ENCODE measurements at regions not wholly inside any gene's neighbourhood (a gene's known extent, or its start where the extent isn't known, plus 50 kb on each side); places are given as distances from the start of the nearest gene placed in this dataset.

DNA sequence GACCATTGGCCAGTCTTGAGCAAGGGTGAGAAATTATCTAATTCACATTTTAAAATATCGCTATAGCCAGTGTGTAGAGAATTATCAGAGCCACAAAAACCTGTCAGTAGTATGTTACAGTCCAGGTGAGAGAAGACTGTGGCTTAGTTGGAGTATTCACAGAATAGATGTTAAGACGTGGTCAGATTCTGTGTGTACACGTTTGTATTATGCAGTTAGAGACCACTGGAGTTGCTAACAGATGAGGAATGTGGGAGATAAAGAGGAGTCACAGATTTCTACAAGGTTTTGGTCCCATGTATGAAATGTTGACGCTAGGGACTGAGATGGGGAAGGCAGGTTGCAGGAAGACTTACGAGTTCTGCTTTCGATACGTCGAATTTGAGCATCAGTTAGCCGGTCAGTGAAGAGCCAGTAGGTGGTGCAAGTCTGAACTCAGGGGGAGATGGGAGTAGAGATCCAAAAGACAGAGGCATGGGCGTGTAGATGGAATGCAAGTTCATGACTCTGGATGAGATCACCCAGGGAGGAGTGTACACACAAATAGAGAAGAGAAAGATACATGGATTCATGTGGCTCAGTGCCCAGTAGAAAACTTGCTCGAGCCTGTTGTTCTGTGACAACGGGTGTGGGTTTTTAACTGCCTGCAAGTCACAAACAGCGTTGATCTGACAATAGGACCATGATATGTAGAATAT is 114.8 kb upstream of the FLRT2 start:
- DNase-seq (ENCODE audit: low read depth in 2 of 3, low spot score in 2 of 3) = no peak

- DNase-seq (ENCODE audit: low read depth in 2 of 3, low spot score in 2 of 3) = no peak
Measured at GRCh38 chr14:85416771-85417170, 113.2 kb upstream of the FLRT2 start.

GRCh38 chr14:85417396-85417795 is 112.5 kb upstream of the FLRT2 start:
- DNase-seq (ENCODE audit: low read depth in 2 of 3, low spot score in 2 of 3) = no peak

DNA sequence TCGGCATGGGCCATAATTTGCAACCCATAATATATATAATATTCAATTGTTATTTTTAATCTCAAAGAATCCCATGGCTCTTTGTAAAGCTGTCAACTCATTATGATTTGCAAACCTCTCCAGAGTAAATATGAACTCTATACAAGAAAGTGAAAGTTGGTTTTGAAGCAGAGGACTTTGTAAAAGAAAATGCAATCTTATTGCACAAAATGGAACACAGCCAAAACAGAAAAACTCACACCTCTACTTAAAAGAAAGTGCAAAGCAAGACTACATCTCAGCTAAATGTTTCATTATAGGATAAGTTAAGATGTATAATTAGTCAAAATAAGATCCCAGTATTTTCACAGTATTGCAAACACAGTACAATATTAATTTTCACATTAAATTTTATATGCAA is 111.2 kb upstream of the FLRT2 start:
- DNase-seq (ENCODE audit: low read depth in 2 of 3, low spot score in 2 of 3) = no peak

DNA sequence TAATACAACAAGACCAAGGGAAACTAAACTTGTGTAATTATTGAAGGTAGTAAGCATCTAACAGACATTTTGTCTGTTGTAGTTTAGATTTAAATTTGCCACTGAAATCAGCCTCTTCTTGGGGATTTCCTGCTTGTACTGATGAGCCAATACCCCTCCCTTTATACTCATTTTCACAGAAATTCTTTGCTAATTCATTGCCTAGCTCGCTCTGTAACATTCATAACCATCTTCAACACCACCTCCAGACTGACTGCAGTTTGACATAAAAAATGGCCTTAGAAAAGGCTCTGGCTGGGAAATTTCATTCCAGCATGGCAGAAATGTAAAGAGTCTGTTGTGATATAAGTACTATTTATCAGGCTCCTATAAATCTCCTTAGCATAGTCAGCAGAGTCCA is 109.7 kb upstream of the FLRT2 start:
- DNase-seq (ENCODE audit: low read depth in 2 of 3, low spot score in 2 of 3) = no peak

GRCh38 chr14:85420707-85421106 is 109.2 kb upstream of the FLRT2 start:
- no peak for DNase-seq (ENCODE audit: low read depth in 2 of 3, low spot score in 2 of 3)

- no peak for DNase-seq (ENCODE audit: low read depth in 2 of 3, low spot score in 2 of 3)
Measured at GRCh38 chr14:85421186-85421877, 108.6 kb upstream of the FLRT2 start.

DNA sequence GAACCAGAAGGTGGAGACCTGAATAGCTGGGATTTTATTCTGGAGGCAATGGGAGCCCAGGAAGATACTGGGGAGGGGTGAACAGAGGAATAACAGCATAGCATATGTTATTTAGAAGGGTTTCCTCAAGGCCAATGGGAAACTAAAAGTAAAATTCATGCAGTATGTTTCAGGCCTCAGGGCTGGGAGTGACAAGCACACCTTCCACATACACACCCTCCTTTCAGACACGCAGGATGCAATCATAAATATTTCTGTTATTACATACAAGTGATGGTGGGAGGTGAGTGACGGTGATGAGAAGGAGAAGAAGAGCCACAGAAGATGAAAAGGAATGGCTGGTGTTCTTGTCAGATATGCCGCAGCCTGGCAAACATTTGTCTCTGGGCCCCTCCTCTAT is 106.1 kb upstream of the FLRT2 start:
- DNase-seq (ENCODE audit: low read depth in 2 of 3, low spot score in 2 of 3) = no peak

GRCh38 chr14:85425507-85425906 is 104.4 kb upstream of the FLRT2 start:
- DNase-seq (ENCODE audit: low read depth in 2 of 3, low spot score in 2 of 3) = no peak

GRCh38 chr14:85426068-85426935 is 103.6 kb upstream of the FLRT2 start:
- DNase-seq (ENCODE audit: low read depth in 2 of 3, low spot score in 2 of 3) = no peak

DNA sequence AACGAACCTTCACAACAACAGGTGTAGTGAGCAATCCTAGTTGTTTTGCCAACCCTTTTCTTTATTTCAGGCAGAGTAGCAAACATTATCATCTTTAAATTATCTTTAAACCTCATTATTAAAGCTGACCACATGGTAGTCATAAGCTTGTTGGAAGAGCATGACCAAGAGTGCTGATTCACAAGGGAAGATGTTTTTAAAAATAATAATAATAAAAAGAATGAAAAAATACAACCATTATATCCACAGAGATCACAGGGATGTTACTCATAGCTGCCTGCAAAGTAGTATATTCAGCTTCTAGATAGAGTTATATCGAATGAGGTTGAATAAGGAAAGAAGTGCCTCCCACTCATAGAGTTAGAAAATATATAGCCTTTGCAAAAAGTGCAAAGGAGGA is 101.0 kb upstream of the FLRT2 start:
- DNase-seq (ENCODE audit: low read depth in 2 of 3, low spot score in 2 of 3) = no peak

- no peak for DNase-seq (ENCODE audit: low read depth in 2 of 3, low spot score in 2 of 3)
Measured at GRCh38 chr14:85437148-85437547, 92.8 kb upstream of the FLRT2 start.

- no peak for DNase-seq (ENCODE audit: low read depth in 2 of 3, low spot score in 2 of 3)
Measured at GRCh38 chr14:85438001-85438400, 91.9 kb upstream of the FLRT2 start.

DNA sequence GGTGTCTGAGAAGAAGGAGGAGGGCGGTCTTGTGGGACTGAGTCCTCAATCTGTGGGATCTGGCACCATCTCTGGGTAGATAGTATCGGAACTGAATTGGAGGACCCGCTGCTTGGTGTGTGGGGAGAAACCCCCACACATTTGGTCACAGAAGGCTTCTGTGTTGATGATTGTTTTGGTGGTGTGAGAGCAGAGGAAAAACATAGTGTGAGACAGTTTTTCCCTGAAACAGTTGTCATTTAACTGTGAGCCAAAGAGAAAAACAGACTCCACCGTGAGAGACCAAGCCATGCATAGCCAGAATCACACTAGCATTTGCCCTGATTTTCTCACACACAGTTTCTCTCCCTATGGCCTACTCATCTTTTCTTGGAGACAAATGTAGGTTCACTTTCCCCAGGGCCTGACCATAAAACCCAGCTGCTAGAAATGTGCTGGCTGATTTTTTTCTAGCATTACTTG is 91.4 kb upstream of the FLRT2 start:
- DNase-seq (ENCODE audit: low read depth in 2 of 3, low spot score in 2 of 3) = no peak

DNA sequence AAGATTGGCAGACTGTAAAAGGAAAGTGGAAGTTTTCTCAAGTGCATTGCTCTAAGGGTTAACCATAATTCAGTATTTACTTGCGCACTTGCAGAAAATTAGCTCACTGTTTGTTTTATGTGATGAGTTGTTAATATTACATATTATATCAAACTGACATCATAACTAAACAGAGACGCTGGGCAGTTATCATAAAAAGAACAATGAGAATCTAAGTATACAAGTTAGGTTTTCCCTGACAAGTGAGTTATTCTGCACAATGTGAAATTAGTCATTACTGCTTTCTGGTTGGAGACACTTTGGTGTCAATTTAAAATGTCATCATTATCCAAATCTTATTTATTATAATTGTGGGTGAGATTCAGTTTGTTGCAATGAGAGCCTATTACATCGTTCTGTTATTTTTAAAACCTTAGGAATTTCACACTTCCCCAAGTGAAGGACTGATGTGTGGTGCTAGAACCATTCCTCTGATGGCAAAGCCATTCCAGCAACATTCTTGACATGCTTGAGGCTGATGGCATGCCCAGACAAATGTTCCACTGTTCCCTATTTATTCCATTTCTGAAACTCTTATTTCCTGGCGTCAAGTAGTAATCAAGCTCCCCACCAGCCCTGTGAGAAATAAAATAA is 90.1 kb upstream of the FLRT2 start:
- DNase-seq (ENCODE audit: low read depth in 2 of 3, low spot score in 2 of 3) = no peak

DNA sequence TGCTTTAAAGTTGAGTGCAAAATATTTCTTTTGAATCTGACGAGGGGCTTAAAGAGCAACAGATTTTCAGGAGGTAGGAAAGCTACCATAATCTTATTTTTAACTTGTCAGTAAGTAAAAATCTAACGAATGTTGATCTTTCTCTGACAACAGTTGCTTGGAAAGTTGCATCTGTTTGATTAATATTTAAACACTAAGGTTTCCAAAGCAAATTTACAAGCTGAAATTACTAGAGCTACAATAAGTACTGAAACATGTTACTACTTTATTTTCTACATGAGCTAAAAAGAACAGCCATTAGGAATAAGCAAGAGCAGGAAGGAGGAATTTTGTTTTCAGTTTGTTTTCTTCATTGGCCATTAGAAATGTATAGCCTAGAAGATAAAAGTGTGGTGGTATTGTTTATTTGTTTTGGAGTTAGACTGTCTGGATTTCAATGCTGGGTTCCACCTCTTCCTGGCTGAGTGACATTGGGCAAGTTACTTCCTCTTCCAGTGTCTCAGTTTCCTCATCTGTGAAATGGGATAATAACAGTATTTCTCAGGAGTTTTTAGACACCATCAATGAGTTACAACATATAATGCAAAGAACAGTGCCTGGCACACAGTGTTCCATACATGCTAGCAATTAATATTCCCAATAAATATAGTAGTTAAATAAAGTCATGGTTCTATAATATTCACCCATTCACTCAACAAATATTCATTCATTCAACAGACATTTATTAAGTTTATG is 87.9 kb upstream of the FLRT2 start:
- no peak for DNase-seq (ENCODE audit: low read depth in 2 of 3, low spot score in 2 of 3)

DNA sequence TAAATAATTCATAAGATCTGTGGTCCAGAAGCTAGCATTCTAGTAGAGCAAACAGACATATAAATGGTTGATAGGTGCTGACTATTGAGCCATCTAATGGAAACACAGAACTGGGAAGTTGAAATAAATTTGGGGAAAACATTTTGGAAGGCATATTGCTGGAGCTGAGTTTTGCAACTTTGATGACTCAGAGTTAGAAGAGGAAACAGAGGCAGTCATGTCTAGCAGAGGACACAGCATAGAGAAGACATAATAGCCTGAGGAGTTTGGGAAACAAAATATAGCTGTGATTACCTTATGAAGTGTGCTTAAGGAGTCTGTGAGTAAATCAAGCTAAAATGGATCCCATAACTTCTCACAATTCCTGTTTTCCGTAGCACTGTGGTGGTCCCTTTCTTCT is 86.9 kb upstream of the FLRT2 start:
- no peak for DNase-seq (ENCODE audit: low read depth in 2 of 3, low spot score in 2 of 3)

- DNase-seq (ENCODE audit: low read depth in 2 of 3, low spot score in 2 of 3) = no peak
Measured at GRCh38 chr14:85444635-85445034, 85.3 kb upstream of the FLRT2 start.

GRCh38 chr14:85445151-85445795 is 84.7 kb upstream of the FLRT2 start:
- no peak for DNase-seq (ENCODE audit: low read depth in 2 of 3, low spot score in 2 of 3)

GRCh38 chr14:85447883-85448282 is 82.1 kb upstream of the FLRT2 start:
- no peak for DNase-seq (ENCODE audit: low read depth in 2 of 3, low spot score in 2 of 3)

All from activated CD8-positive, alpha-beta memory T cell treated with anti-CD3 and anti-CD28 coated beads for 48 hours (primary cell).